CD4-positive, alpha-beta T cell (primary cell): ENCODE measurements at regions not wholly inside any gene's neighbourhood (a gene's known extent, or its start where the extent isn't known, plus 50 kb on each side); places are given as distances from the start of the nearest gene placed in this dataset.

ENCODE experiments used
- ATAC-seq: fragments of 200-7000 bp; cut with Tn5 transposase; one replicate; pipeline ENCODE4 v1.10.0; 2022; ENCODE audit warnings: mild to moderate bottlenecking; ENCODE audit not compliant: poor library complexity
- CTCF ChIA-PET: fragments of 350-600 bp; sonication (Branson Sonifier 250); formaldehyde crosslinking; loops from one replicate; lab custom pipeline; 2021; ENCODE audit warnings: antibody characterized with exemption, inconsistent platforms; lab: Charles Lee
- POLR2A ChIA-PET: fragments of 350-600 bp; sonication (Branson Sonifier 250); formaldehyde crosslinking; loops from one replicate; lab custom pipeline; 2021; ENCODE audit warnings: antibody characterized with exemption, inconsistent platforms; lab: Charles Lee
- DNase-seq, 14 experiments: peaks; one replicate each; pipeline ENCODE4 v3.0.0-alpha.2; 2013 to 2020; ENCODE audit warnings: mixed read lengths in 2 of 14
- H3K27ac ChIP-seq, 2 donors: one replicate each; pipeline versions ENCODE4 v1.5.1 to v1.7.0; 2013; ENCODE audit warnings: low read length in 2 of 2, low read depth in 1 of 2, mild to moderate bottlenecking in 1 of 2
- H3K27me3 ChIP-seq, 2 experiments: 1 replicate in 1 of 2; 2 replicates in 1 of 2; pipeline versions ENCODE4 v1.6.1 to v1.7.0; 2013; ENCODE audit warnings: low read length in 2 of 2, control low read depth in 1 of 2, mild to moderate bottlenecking in 1 of 2, moderate library complexity in 1 of 2; ENCODE audit not compliant: insufficient read depth in 2 of 2, control insufficient read depth in 1 of 2
- H3K36me3 ChIP-seq: one replicate; pipeline ENCODE4 v1.6.1; 2013; ENCODE audit warnings: low read length, control low read depth; ENCODE audit not compliant: insufficient read depth
- H3K4me1 ChIP-seq: one replicate; pipeline ENCODE4 v1.6.1; 2013; ENCODE audit warnings: low read length, control low read depth; ENCODE audit not compliant: insufficient read depth
- H3K4me3 ChIP-seq: one replicate; pipeline ENCODE4 v1.5.1; 2013; ENCODE audit warnings: mild to moderate bottlenecking, low read length, moderate library complexity
- H3K9me3 ChIP-seq, 2 experiments: 1 replicate in 1 of 2; 2 replicates in 1 of 2; pipeline versions ENCODE4 v1.6.1 to v1.7.0; 2013; ENCODE audit warnings: low read length in 2 of 2, mild to moderate bottlenecking in 2 of 2, control low read depth in 1 of 2, moderate library complexity in 1 of 2; ENCODE audit not compliant: control insufficient read depth in 1 of 2, insufficient read depth in 1 of 2
- H3K27ac Mint-ChIP-seq: one replicate; pipeline ENCODE4 v1.8.0; 2020; ENCODE audit warnings: mixed read lengths
- H3K27me3 Mint-ChIP-seq: one replicate; pipeline ENCODE4 v1.8.0; 2021; ENCODE audit warnings: mixed read lengths
- H3K36me3 Mint-ChIP-seq: one replicate; pipeline ENCODE4 v1.8.0; 2021; ENCODE audit warnings: low read depth, mixed read lengths
- H3K4me1 Mint-ChIP-seq: one replicate; pipeline ENCODE4 v1.8.0; 2021; ENCODE audit warnings: low read depth, mixed read lengths
- H3K4me3 Mint-ChIP-seq: one replicate; pipeline ENCODE4 v1.8.0; 2020; ENCODE audit warnings: mild to moderate bottlenecking, mixed read lengths
- H3K9me3 Mint-ChIP-seq: one replicate; pipeline ENCODE4 v1.8.0; 2020; ENCODE audit warnings: mixed read lengths
- intact Hi-C, 2 experiments: fragments of 100-400 bp; cut with DNase I in 1 of 2; cut with micrococcal nuclease in 1 of 2; formaldehyde crosslinking; loops; one replicate each; pipeline versions ENCODE4 v1.15.1 to v1.9.0; 2023 to 2025; cut with DNase I, micrococcal nuclease
- TF ChIP-seq, protein P1 (sequence below): fragments of 200-600 bp; IDR thresholded peaks from one replicate; pipeline ENCODE4 v1.8.0; 2022; ENCODE audit warnings: antibody characterized with exemption, mild to moderate bottlenecking

GRCh38 chr7:110587294-110587693, 503.6 kb upstream of the LRRN3 start:
- ATAC-seq (no peak), DNase-seq (no peak)
- ChIA-PET CTCF (interaction anchor here (1.2 kb wide), 1 partner anchor 9 kb away, joined by 4 read pairs; no protein-coding TSS in a partner anchor), POLR2A (no interaction called here)
- Mint-ChIP-seq H3K4me3 (no peak overlapping the region), H3K36me3 (no peaks in the 10 kb centered on the region), H3K4me1 (no peaks in the 10 kb centered on the region), H3K27me3 (no peaks in the 10 kb centered on the region), H3K9me3 (no peaks in the 10 kb centered on the region), H3K27ac (no peak overlapping the region)
- H3K36me3 ChIP-seq: no peaks in the 10 kb centered on the region
- TF ChIP-seq, protein P1, sequence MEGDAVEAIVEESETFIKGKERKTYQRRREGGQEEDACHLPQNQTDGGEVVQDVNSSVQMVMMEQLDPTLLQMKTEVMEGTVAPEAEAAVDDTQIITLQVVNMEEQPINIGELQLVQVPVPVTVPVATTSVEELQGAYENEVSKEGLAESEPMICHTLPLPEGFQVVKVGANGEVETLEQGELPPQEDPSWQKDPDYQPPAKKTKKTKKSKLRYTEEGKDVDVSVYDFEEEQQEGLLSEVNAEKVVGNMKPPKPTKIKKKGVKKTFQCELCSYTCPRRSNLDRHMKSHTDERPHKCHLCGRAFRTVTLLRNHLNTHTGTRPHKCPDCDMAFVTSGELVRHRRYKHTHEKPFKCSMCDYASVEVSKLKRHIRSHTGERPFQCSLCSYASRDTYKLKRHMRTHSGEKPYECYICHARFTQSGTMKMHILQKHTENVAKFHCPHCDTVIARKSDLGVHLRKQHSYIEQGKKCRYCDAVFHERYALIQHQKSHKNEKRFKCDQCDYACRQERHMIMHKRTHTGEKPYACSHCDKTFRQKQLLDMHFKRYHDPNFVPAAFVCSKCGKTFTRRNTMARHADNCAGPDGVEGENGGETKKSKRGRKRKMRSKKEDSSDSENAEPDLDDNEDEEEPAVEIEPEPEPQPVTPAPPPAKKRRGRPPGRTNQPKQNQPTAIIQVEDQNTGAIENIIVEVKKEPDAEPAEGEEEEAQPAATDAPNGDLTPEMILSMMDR: no peak
- no peaks in the 10 kb centered on the region for H3K9me3 ChIP-seq
- intact Hi-C loops: no loop called here
- H3K27me3 ChIP-seq: no peaks in the 10 kb centered on the region
- H3K27ac ChIP-seq: no peak overlapping the region
- no peak overlapping the region for H3K4me3 ChIP-seq
- H3K4me1 ChIP-seq: no peaks in the 10 kb centered on the region

GRCh38 chr7:110590415-110590814, 500.5 kb upstream of the LRRN3 start:
- Mint-ChIP-seq H3K9me3 (no peaks in the 10 kb centered on the region), H3K4me1 (no peaks in the 10 kb centered on the region), H3K36me3 (no peaks in the 10 kb centered on the region), H3K27me3 (no peaks in the 10 kb centered on the region), H3K27ac (no peak overlapping the region), H3K4me3 (no peak overlapping the region)
- no peaks in the 10 kb centered on the region for H3K27me3 ChIP-seq
- no peaks in the 10 kb centered on the region for H3K36me3 ChIP-seq
- ChIA-PET CTCF (no interaction called here), POLR2A (no interaction called here)
- H3K4me1 ChIP-seq: no peaks in the 10 kb centered on the region
- H3K9me3 ChIP-seq: no peaks in the 10 kb centered on the region
- intact Hi-C loops: loop anchor here in 1 of 2 experiments (5.0 to 10.0 kb wide), 2 partner anchors 964 to 1142 kb away; no protein-coding TSS in a partner anchor
- no peak overlapping the region for H3K4me3 ChIP-seq
- no peak for ATAC-seq
- no peak overlapping the region for H3K27ac ChIP-seq
- TF ChIP-seq, protein P1: no peak
- DNase-seq: peak in 3 of 14 experiments; percentile 7 to 15 (median 14)

DNA sequence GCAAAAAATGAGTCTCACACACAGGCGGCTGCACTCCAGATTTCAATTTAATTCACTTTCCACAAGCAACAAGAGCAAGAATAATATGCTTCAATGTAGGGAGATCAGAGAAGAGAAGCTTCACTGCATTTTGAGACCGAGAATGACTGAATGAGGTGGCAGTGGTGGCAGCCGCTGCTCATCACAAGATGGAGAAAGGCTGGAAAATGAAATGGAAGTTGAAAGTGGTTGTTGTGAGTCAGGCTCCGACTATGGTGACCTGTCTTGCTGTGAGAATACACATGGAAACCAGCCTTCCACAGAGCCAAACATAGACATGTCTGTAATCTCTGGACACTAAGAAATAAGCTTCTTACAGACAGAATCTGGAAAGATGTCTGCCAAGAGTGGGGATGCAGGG, 499.6 kb upstream of the LRRN3 start:
- intact Hi-C loops: loop anchor here in 1 of 2 experiments (5.0 to 10.0 kb wide), 2 partner anchors 963 to 1141 kb away; no protein-coding TSS in a partner anchor
- POLR2A ChIA-PET: no interaction called here

More for the DNA sequence above, 499.6 kb upstream of the LRRN3 start:
- Mint-ChIP-seq H3K9me3 (no peaks in the 10 kb centered on the region), H3K36me3 (no peaks in the 10 kb centered on the region), H3K27ac (no peak overlapping the region), H3K4me3 (no peak overlapping the region), H3K4me1 (no peaks in the 10 kb centered on the region), H3K27me3 (no peaks in the 10 kb centered on the region)
- TF ChIP-seq, protein P1: no peak
- Histone ChIP-seq H3K4me3 (no peak overlapping the region), H3K27me3 (no peaks in the 10 kb centered on the region), H3K36me3 (no peaks in the 10 kb centered on the region), H3K9me3 (no peaks in the 10 kb centered on the region), H3K4me1 (no peaks in the 10 kb centered on the region), H3K27ac (no peak overlapping the region)
- DNase-seq (no peak), ATAC-seq (no peak)
- CTCF ChIA-PET: no interaction called here
